Mononuclear cell (primary cell): ENCODE measurements at regions not wholly inside any gene's neighbourhood (a gene's known extent, or its start where the extent isn't known, plus 50 kb on each side); places are given as distances from the start of the nearest gene placed in this dataset.
"Not testable (repeated sequence)": the region's sequence is repeated elsewhere in the genome, so short reads cannot be mapped to it uniquely, and the experiment has no call there.

ENCODE experiments used
- H3K27me3 ChIP-seq: 2 replicates; pipeline ENCODE4 v1.6.0; 2011; ENCODE audit warnings: low read length, control low read depth; ENCODE audit not compliant: insufficient read depth
- H3K4me1 ChIP-seq: 2 replicates; pipeline ENCODE4 v1.5.1; 2011; ENCODE audit warnings: mild to moderate bottlenecking, low read length, control low read depth; ENCODE audit not compliant: insufficient read depth
- H3K4me3 ChIP-seq: 2 replicates; pipeline ENCODE4 v1.5.1; 2011; ENCODE audit warnings: mild to moderate bottlenecking, low read length, moderate library complexity
- H3K9me3 ChIP-seq: 2 replicates; pipeline ENCODE4 v1.5.1; 2011; ENCODE audit warnings: low read depth, mild to moderate bottlenecking, control low read depth, low read length

DNA sequence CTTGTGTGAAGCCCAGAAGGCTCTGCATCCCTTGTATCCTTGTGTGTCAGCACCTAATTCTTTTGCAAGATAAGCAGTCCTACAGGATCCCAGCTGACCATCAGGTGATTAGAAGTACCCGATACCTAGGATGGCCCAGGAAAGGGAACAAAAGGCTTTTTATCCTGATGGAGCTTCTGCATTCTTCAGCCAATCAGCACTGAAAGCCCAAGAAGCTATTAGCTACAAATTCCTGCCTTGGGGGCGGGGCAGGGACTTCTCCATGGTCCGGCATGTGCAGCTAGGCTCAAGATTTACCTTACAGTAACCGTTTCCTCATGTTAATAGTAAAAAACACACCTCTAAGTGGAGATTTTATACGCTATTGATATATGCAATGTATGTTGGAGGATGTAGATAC is 264.6 kb upstream of the THUMPD2 start:
- Histone ChIP-seq H3K4me1 (peaks cover 40% of the 10 kb centered on the region), H3K27me3 (no peaks in the 10 kb centered on the region), H3K9me3 (no peaks in the 10 kb centered on the region), H3K4me3 (no peak overlapping the region)

DNA sequence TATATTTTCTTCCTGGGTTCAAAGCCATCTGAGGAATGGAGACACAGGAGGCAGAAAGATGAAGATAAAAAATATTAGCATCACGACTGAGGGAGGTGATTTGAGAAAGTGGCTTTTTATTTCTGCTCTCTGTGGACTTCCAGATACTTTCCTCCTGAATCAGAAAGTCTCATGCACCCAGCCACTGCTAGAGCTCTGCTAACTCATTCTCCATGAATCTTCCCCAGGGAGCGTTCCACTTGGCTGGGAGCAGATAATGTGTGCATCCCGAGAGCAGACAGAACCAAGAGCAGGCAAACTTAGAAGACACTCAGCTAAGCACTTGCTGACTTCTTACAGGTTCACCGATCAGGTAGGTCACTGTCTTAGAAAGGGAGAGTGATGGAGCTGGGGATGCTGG is 264.1 kb upstream of the THUMPD2 start:
- peaks cover 44% of the 10 kb centered on the region for H3K4me1 ChIP-seq
- no peak overlapping the region for H3K4me3 ChIP-seq
- no peaks in the 10 kb centered on the region for H3K9me3 ChIP-seq
- no peaks in the 10 kb centered on the region for H3K27me3 ChIP-seq

DNA sequence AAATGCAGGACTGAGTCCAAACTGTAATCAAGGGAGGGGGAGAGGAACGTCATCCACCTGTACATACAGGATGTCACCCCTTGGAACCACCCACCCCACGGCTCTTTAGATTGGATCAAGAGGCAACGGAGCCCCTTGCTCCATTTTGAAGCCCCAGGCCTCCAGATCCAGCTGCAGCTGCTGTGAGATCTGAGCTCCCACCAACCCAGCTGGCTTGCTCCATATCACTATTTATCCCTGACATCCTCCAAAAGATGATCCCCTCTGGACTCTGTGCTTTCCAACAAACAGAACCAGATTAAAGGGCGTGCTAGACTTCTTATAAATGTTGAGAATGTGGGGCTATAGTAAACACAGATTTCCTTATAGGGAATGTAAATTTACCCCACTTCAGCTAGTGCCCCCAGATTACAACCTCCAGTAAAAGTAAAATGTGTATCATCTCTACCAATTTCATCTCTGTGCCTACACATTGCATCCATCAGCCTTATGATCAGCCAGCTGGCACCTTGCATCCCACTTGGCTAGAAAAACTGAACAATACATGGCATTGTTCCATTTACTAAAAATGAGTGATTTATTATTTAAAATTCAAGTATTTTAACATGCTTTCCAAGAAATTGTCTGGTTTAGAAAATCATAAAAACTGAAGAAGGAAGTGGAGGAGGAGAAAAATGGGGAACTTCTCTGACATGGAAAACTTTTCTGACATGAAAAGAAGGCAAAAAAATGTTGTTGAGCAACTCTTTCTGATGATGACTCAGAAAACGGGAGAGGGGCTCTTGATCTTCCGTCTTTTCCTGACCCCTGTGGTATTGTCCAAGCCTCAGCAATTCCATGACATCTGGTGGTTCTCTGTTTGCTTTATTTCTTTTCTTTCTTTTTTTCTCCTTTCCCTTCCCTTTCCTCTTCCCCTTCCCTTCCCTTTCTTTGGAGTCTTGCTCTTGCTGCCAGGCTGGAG is 262.6 kb upstream of the THUMPD2 start:
- H3K9me3 ChIP-seq, result no peaks in the 10 kb centered on the region
- peaks cover 56% of the 10 kb centered on the region for H3K4me1 ChIP-seq
- H3K4me3 ChIP-seq, result no peak overlapping the region
- H3K27me3 ChIP-seq, result no peaks in the 10 kb centered on the region

DNA sequence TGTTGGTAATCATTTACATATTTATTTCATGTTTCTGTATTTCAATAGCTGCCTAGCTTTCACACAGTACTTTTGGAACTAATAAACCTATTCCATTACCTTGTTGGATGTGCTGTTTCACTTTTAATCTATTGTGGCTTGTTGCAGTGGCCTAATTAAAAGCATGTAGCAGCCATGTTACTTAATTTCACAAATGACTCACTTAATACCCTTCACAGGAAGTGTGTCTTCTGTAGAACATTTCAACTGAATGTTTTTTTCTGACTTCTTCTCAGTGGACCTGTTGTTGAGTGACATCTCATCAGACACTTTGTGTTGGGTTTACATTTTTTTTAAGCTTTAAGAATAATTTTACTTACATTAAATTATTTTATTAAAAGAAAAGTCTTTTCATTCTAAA is 260.5 kb upstream of the THUMPD2 start:
- peaks cover 61% of the 10 kb centered on the region for H3K4me1 ChIP-seq
- no peaks in the 10 kb centered on the region for H3K9me3 ChIP-seq
- no peaks in the 10 kb centered on the region for H3K27me3 ChIP-seq
- no peak overlapping the region for H3K4me3 ChIP-seq

DNA sequence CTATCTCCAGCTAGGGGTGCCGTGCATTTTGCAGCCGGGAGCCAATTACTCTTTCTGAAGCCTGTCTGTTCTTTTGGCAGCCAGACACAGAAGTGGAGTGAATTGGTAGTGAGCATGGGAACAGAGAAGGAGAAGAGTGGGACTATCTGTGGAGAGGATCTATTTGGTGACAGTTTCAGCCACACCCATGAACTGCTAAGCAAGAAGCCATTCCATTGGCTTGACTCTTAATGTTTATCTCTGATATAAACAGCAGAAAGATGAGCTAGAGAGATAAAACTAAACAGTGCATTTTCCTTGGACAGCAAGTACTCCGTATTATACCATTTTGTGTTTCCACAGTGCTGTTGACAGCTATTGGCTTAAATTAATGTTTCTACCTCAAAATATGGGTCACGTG is 259.6 kb upstream of the THUMPD2 start:
- Histone ChIP-seq H3K27me3 (no peaks in the 10 kb centered on the region), H3K4me3 (no peak overlapping the region), H3K9me3 (no peaks in the 10 kb centered on the region), H3K4me1 (peaks cover 61% of the 10 kb centered on the region)

DNA sequence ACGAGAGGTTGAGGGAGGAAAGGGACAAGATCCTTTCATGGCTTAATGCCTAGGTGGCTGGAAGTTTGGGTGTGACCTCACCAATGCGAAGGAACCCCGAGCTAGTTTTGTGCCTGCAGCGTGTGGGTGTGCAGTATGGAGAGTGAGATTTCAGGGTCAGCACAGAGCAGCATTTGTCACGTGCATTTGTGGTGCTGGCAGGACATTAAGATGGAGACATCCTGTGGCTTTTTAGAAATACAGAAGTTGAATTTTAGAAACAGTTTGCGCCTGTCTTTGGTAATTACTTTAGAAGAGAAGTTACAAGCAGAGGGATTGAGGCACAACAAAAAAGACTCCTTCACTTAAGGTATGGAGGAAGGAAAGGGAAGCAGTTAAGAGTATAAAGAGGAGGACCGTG is 258.2 kb upstream of the THUMPD2 start:
- Histone ChIP-seq H3K4me1 (peaks cover 57% of the 10 kb centered on the region), H3K4me3 (no peak overlapping the region), H3K27me3 (no peaks in the 10 kb centered on the region), H3K9me3 (no peaks in the 10 kb centered on the region)

DNA sequence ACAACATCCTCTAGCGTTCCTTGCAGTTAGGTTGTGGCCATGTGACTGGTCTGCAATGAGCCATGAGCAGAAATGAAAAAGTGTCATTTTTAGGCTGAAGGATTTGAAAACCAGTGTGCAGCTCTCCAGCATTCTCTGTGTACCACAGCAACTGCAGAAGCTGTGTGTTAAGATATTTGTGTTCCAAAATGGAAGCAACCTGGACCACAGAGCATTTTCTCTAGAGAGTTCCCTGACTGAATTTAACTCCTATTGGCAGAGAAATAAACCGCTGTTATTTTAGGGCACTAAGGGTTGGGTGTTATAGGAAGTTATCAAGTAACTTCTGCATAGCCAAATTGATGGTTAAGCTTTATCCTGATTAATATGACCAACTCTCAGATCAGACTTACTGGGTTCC is 257.2 kb upstream of the THUMPD2 start:
- H3K27me3 ChIP-seq, result no peaks in the 10 kb centered on the region
- H3K4me3 ChIP-seq, result no peak overlapping the region
- peaks cover 47% of the 10 kb centered on the region for H3K4me1 ChIP-seq
- no peaks in the 10 kb centered on the region for H3K9me3 ChIP-seq

DNA sequence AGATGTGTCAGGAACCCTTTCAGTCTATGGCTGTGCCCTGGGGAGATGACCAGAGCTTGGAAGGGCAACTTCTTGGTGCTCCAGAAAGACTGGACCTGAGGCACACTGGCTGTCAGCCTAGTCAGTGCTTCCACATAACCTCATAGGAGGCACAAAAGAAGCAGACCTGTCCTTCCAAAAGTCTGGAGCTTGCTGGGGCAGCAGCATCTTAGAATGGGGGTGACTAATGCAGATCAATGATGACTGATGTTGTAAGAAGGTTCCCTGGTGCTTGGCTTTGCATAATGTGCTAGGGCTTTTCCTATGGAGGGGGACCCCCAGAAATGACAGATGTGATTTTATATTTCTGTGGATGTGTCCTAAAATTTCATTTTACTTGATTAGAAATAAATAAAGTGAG is 255.7 kb upstream of the THUMPD2 start:
- Histone ChIP-seq H3K4me3 (no peak overlapping the region), H3K9me3 (no peaks in the 10 kb centered on the region), H3K4me1 (peaks cover 34% of the 10 kb centered on the region), H3K27me3 (no peaks in the 10 kb centered on the region)

DNA sequence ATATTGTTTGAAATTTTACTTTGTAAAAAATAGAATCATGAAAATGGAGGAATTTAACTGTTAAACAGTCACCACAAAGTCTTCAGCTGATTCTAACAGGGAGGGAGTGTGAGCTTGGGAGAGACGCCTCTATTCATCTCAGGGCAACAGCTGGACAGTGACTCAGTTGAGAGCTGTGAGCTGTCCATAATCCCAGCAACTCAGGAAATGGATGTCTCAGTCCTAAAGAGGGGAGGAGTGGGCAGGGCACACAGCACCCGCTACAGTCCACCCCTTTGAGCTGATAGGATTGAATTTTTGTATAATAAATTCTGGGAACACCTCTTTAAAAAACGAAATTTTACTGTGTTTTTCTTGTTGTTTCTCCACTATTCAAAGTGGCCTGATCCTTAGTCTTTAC is 255.1 kb upstream of the THUMPD2 start:
- Histone ChIP-seq H3K4me3 (no peak overlapping the region), H3K27me3 (no peaks in the 10 kb centered on the region), H3K4me1 (peaks cover 35% of the 10 kb centered on the region), H3K9me3 (no peaks in the 10 kb centered on the region)

DNA sequence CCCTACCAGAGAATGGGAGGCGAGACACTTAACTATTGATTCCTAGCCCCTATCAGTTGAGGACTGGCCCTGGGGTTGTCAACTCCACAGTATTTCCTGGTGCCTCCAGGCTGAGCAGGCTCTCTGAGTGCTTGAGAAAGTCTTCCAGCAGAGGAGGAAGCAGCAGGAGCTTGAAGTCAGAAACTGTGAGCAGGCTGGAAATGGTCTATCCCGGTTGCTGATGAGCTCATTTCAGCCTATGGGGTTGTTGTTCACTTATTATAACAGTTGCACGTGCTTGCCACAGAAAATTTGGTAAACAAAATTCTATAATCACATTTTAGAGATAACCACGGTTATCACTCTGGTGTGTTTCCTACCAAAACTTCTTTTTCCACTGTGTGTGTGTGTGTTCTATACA is 254.7 kb upstream of the THUMPD2 start:
- Histone ChIP-seq H3K9me3 (no peaks in the 10 kb centered on the region), H3K4me3 (no peak overlapping the region), H3K4me1 (peaks cover 35% of the 10 kb centered on the region), H3K27me3 (no peaks in the 10 kb centered on the region)

DNA sequence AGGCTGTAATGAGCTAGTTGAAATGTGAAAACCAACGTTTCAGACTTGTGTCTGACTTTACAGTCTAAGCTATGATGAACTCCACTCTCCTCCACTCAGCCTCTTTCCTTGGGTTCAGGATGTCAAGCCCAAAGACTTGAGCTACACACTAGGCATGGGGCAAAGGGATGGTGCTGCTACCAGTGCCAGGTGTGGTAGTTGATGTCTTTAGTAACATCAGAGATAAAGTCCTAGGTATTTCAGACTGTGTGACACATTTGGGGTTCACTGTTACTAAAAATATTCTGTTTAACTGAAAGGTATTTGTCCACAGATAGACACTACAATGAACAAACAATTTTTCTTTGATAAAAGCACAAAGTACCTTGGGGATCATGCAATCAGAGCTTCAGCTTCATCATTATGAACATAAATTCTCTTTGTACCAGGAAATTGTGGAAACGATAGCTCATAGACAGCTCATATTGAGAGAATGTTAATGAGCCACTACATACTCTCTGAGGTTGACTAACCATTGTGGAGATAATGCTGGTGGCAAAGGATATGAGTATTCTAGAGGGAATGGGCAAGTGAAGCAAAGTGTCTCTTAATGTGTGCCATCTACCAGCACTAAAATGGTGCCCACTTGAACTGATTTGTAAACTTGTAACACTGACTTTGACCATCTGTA is 253.7 kb upstream of the THUMPD2 start:
- H3K9me3 ChIP-seq, result no peaks in the 10 kb centered on the region
- no peak overlapping the region for H3K4me3 ChIP-seq
- H3K4me1 ChIP-seq, result peaks cover 30% of the 10 kb centered on the region
- H3K27me3 ChIP-seq, result no peaks in the 10 kb centered on the region

DNA sequence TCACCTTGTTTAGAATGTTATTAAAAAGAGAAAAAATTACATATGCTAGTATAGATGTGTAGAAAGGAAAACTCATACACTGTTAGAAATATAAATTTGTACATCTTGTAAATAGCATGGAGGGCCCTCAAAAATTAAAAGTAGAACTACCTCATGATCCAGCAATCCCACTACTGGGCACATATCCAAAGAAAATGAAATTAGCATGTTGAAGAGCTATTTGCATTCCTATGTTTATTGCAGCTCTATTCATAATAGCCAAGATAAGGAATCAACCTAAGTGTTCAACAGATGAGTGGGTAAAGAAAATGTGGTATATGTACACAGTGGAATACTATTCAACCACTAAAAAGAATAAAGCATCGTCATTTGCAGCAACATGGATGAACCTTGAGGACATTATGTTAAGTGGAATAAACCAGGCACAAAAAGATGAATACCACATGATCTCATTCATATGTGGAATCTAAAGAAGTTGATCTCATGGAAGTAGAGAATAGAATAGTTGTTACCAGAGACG is 251.5 kb upstream of the THUMPD2 start:
- no peaks in the 10 kb centered on the region for H3K9me3 ChIP-seq

DNA sequence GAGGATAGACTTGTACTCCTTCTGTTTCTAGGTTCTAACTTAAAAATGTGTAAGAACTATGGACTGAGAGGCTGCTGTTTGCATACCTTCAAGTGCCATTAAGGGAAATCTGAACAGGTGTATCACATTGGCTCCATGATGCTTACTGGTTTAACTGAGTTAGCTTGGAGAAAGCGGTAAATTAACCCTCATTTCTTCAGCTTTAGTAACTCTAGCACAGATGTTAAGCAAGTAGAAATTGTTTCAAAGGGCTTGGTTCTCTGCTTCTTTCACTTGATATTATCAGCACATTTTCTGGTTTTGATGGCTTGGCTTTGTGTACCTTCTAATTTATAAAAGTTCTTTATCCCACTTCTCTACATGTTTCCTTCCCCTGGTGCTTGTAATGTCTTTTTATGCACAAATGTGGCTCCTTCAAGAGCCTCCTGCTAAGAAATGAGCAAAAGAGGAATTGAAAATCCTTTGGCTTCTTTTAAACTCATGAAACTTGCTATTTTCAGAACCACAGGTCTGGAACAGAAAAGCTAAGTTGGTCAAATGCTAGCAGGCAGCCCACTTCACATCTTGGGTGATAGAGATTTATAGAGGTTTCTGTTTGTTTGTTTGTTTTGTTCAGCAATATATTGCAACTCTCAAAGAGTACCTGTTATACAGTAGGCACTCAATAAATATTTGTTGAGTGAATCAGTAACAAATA is 249.9 kb upstream of the THUMPD2 start:
- Histone ChIP-seq H3K4me3 (no peak overlapping the region), H3K27me3 (no peaks in the 10 kb centered on the region), H3K4me1 (peaks cover 16% of the 10 kb centered on the region), H3K9me3 (no peaks in the 10 kb centered on the region)

More for the DNA sequence above, 251.5 kb upstream of the THUMPD2 start:
- Histone ChIP-seq H3K4me3 (no peak overlapping the region), H3K27me3 (no peaks in the 10 kb centered on the region), H3K4me1 (peaks cover 16% of the 10 kb centered on the region)

DNA sequence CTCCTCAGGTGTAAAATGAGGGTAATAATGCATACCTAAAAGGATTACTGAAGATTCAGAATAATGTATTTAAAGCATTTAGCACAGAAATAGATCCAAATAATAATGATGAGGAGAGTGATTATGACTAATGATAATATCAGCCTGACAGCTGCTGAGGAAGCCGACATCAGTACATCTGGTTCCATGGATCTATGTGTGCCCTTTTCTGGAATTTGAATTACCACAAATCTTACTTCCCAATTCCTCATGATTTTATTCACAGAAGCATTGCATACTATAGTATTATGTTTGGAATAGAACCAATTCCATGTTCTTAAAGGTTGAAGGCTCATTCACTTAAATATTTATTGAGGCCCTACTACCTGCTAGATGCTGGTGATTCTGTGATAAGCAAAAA is 248.9 kb upstream of the THUMPD2 start:
- H3K27me3 ChIP-seq, result no peaks in the 10 kb centered on the region
- peaks cover 16% of the 10 kb centered on the region for H3K4me1 ChIP-seq
- H3K9me3 ChIP-seq, result no peaks in the 10 kb centered on the region
- H3K4me3 ChIP-seq, result no peak overlapping the region

DNA sequence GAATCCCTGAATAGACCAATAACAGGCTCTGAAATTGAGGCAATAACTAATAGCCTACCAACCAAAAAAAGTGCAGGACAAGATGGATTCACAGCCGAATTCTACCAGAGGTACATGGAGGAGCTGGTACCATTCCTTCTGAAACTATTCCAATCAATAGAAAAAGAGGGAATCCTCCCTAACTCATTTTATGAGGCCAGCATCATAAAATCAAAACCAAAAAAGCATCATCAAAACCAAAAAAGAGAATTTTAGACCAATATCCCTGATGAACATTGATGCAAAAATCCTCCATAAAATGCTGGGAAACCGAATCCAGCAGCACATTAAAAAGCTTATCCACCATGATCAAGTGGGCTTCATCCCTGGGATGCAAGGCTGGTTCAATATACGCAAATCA is 246.2 kb upstream of the THUMPD2 start:
- not testable (repeated sequence) for H3K9me3 ChIP-seq, H3K27me3 ChIP-seq, H3K4me3 ChIP-seq
- peaks cover 16% of the 10 kb centered on the region for H3K4me1 ChIP-seq
